22Rv1 (cell line): ENCODE measurements at regions not wholly inside any gene's neighbourhood (a gene's known extent, or its start where the extent isn't known, plus 50 kb on each side); places are given as distances from the start of the nearest gene placed in this dataset.

Source experiments
- H3K27ac ChIP-seq: fragments of 450-650 bp; 2 replicates; pipeline ENCODE4 v1.5.1; 2017
- CTCF ChIP-seq: fragments of 450-650 bp; IDR thresholded peaks from 2 replicates; pipeline ENCODE4 v1.5.1; 2017; ENCODE audit warnings: mild to moderate bottlenecking
- ZFX ChIP-seq: fragments of 450-650 bp; IDR thresholded peaks from 2 replicates; pipeline ENCODE4 v1.6.1; 2017; ENCODE audit warnings: antibody characterized with exemption, borderline replicate concordance

GRCh38 chr20:40748182-40748581, 59.1 kb upstream of the MAFB start:
- H3K27ac ChIP-seq, result no peak overlapping the region
- no peak for TF ChIP-seq ZFX
- TF ChIP-seq CTCF, result no peak

- H3K27ac ChIP-seq, result no peak overlapping the region
- TF ChIP-seq ZFX (no peak), CTCF (no peak)
Observed at GRCh38 chr20:40749985-40750506, 61.0 kb upstream of the MAFB start.

- TF ChIP-seq ZFX (no peak), CTCF (no peak)
- H3K27ac ChIP-seq, result no peak overlapping the region
Observed at GRCh38 chr20:40750541-40751035, 61.6 kb upstream of the MAFB start.

GRCh38 chr20:40753472-40753871, 64.4 kb upstream of the MAFB start:
- no peak for TF ChIP-seq CTCF
- TF ChIP-seq ZFX, result no peak
- H3K27ac ChIP-seq, result no peak overlapping the region

GRCh38 chr20:40754339-40754943, 65.4 kb upstream of the MAFB start:
- TF ChIP-seq ZFX (no peak), CTCF (no peak)
- no peak overlapping the region for H3K27ac ChIP-seq

- TF ChIP-seq ZFX, result no peak
- no peak for TF ChIP-seq CTCF
- no peak overlapping the region for H3K27ac ChIP-seq
Observed at GRCh38 chr20:40757087-40757486, 68.1 kb upstream of the MAFB start.

GRCh38 chr20:40758790-40759189, 69.8 kb upstream of the MAFB start:
- TF ChIP-seq ZFX (no peak), CTCF (no peak)
- H3K27ac ChIP-seq, result no peak overlapping the region
